GM18508 (cell line): ENCODE measurements at regions not wholly inside any gene's neighbourhood (a gene's known extent, or its start where the extent isn't known, plus 50 kb on each side); places are given as distances from the start of the nearest gene placed in this dataset.
"Not testable (repeated sequence)": the region's sequence is repeated elsewhere in the genome, so short reads cannot be mapped to it uniquely, and the experiment has no call there.

Experiments
- ATAC-seq: cut with Tn5 transposase; IDR thresholded peaks from one replicate; pipeline ENCODE4 v1.9.1; 2021; ENCODE audit warnings: moderate number of reproducible peaks; ENCODE audit not compliant: insufficient read depth, unreplicated experiment

- ATAC-seq: no peak
Measured at GRCh38 chr2:199216253-199216652, 241.5 kb downstream of the SATB2 start.

- no peak for ATAC-seq
Measured at GRCh38 chr2:199207011-199207410, 250.7 kb downstream of the SATB2 start.

- no peak for ATAC-seq
Measured at GRCh38 chr2:199206536-199206935, 251.2 kb downstream of the SATB2 start.

- no peak for ATAC-seq
Measured at GRCh38 chr2:199202964-199203363, 254.8 kb downstream of the SATB2 start.

- ATAC-seq: no peak
Measured at GRCh38 chr2:199201539-199201938, 256.2 kb downstream of the SATB2 start.

- no peak for ATAC-seq
Measured at GRCh38 chr2:199199797-199200196, 257.9 kb downstream of the SATB2 start.

GRCh38 chr2:199197448-199197847 is 260.3 kb downstream of the SATB2 start:
- no peak for ATAC-seq

- no peak for ATAC-seq
Measured at GRCh38 chr2:199196686-199197085, 261.1 kb downstream of the SATB2 start.

- no peak for ATAC-seq
Measured at GRCh38 chr2:199195927-199196502, 261.7 kb downstream of the SATB2 start.

GRCh38 chr2:199191461-199191860 is 266.3 kb downstream of the SATB2 start:
- no peak for ATAC-seq

- no peak for ATAC-seq
Measured at GRCh38 chr2:199189229-199189628, 268.5 kb downstream of the SATB2 start.

GRCh38 chr2:199186301-199186751 is 271.4 kb downstream of the SATB2 start:
- ATAC-seq: no peak

GRCh38 chr2:199185174-199185573 is 272.6 kb downstream of the SATB2 start:
- ATAC-seq: not testable (repeated sequence)

- ATAC-seq: no peak
Measured at GRCh38 chr2:199163613-199164458, 293.9 kb downstream of the SATB2 start.

GRCh38 chr2:199160677-199161465 is 296.9 kb downstream of the SATB2 start:
- no peak for ATAC-seq

GRCh38 chr2:199160081-199160480 is 297.7 kb downstream of the SATB2 start:
- ATAC-seq: no peak

GRCh38 chr2:199148076-199148845 is 309.5 kb downstream of the SATB2 start:
- ATAC-seq: no peak

- ATAC-seq: no peak
Measured at GRCh38 chr2:199147216-199147615, 310.5 kb downstream of the SATB2 start.

GRCh38 chr2:199144546-199144945 is 313.2 kb downstream of the SATB2 start:
- ATAC-seq: no peak

- no peak for ATAC-seq
Measured at GRCh38 chr2:199144036-199144435, 313.7 kb downstream of the SATB2 start.
